Panc1 (cell line): ENCODE measurements at regions not wholly inside any gene's neighbourhood (a gene's known extent, or its start where the extent isn't known, plus 50 kb on each side); places are given as distances from the start of the nearest gene placed in this dataset.

Experiments
- ATAC-seq: fragments of 200-7000 bp; cut with Tn5 transposase; 2 replicates; pipeline ENCODE4 v1.9.1; 2020; ENCODE audit warnings: mild to moderate bottlenecking, moderate library complexity
- BruUV-seq: library from RNA; stranded (reverse); fragments of 400-500 nt; replicated peaks from 2 replicates; lab custom pipeline; 2021; lab: Mats Ljungman, UMichigan
- CTCF ChIA-PET: fragments of 300-600 bp; sonication (Branson Sonifier 250); formaldehyde crosslinking; loops from one replicate; lab custom pipeline; 2022; ENCODE audit warnings: antibody characterized with exemption; lab: Charles Lee
- POLR2A ChIA-PET: fragments of 300-600 bp; sonication (Branson Sonifier 250); formaldehyde crosslinking; loops from one replicate; lab custom pipeline; 2022; ENCODE audit warnings: antibody characterized with exemption; lab: Charles Lee
- DNase-seq: peaks from one replicate; pipeline ENCODE4 v3.0.0-alpha.2; 2010; ENCODE audit warnings: low read depth, low spot score
- H3K27ac ChIP-seq: 2 replicates; pipeline ENCODE4 v1.5.1; 2011; ENCODE audit warnings: mild to moderate bottlenecking, low read length, inconsistent platforms
- H3K27me3 ChIP-seq: fragments of 200-500 bp; sonication (Bioruptor generic); 2 replicates; pipeline ENCODE4 v1.6.0; 2014; ENCODE audit warnings: low read length, inconsistent platforms; ENCODE audit not compliant: control insufficient read depth, insufficient read depth
- H3K36me3 ChIP-seq: fragments of 200-500 bp; sonication (Bioruptor generic); 2 replicates; pipeline ENCODE4 v1.5.1; 2014; ENCODE audit warnings: inconsistent platforms, mild to moderate bottlenecking, low read length, moderate library complexity; ENCODE audit not compliant: control insufficient read depth, insufficient read depth
- H3K4me1 ChIP-seq: 2 replicates; pipeline ENCODE4 v1.5.1; 2011; ENCODE audit warnings: inconsistent platforms, mild to moderate bottlenecking, low read length, moderate library complexity; ENCODE audit not compliant: control insufficient read depth, insufficient read depth
- H3K4me3 ChIP-seq, 2 experiments: 2 replicates each; pipeline ENCODE4 v1.5.1; 2011 to 2012; ENCODE audit warnings: low read depth in 2 of 2, low read length in 2 of 2, mild to moderate bottlenecking in 2 of 2, inconsistent platforms in 1 of 2, moderate library complexity in 1 of 2
- H3K9me3 ChIP-seq: fragments of 200-500 bp; sonication (Bioruptor generic); 2 replicates; pipeline ENCODE4 v1.5.1; 2014; ENCODE audit warnings: low read depth, mild to moderate bottlenecking, inconsistent platforms, low read length, moderate library complexity; ENCODE audit not compliant: control insufficient read depth, insufficient read depth
- POLR2AphosphoS5 ChIP-seq: IDR thresholded peaks from 2 replicates; pipeline ENCODE4 v1.6.1; 2012; ENCODE audit warnings: mild to moderate bottlenecking, low read depth, low read length, moderate library complexity
- SIN3A ChIP-seq: IDR thresholded peaks from 2 replicates; pipeline ENCODE4 v1.6.1; 2012; ENCODE audit warnings: low read depth, mild to moderate bottlenecking, low read length, moderate library complexity, borderline replicate concordance; ENCODE audit not compliant: insufficient read depth
- TCF7L2 ChIP-seq: IDR thresholded peaks from 2 replicates; pipeline ENCODE4 v1.6.1; 2011; ENCODE audit warnings: mild to moderate bottlenecking, low read depth, low read length, inconsistent platforms
- in situ Hi-C: cut with HindIII; loops from 2 replicates; pipeline ENCODE4 v1.10.0; 2016; ENCODE audit warnings: low sequenced_read_pairs, low pct_unique_long_range_greater_than_20kb
- intact Hi-C: fragments of 100-400 bp; cut with micrococcal nuclease; formaldehyde crosslinking; loops from one replicate; pipeline ENCODE4 v1.10.0; 2022; ENCODE audit not compliant: unreplicated experiment
- TF ChIP-seq, protein P1 (sequence below): fragments of 450-650 bp; IDR thresholded peaks from 2 replicates; pipeline ENCODE4 v1.5.1; 2017; ENCODE audit warnings: mild to moderate bottlenecking
- TF ChIP-seq, protein P2 (sequence below), 2 experiments: IDR thresholded peaks; 2 replicates each; pipeline ENCODE4 v1.6.1; 2011 to 2012; ENCODE audit warnings: low read depth in 2 of 2, control low read depth in 1 of 2, low read length in 1 of 2, mild to moderate bottlenecking in 1 of 2, moderate library complexity in 1 of 2; ENCODE audit not compliant: insufficient read depth in 1 of 2

DNA sequence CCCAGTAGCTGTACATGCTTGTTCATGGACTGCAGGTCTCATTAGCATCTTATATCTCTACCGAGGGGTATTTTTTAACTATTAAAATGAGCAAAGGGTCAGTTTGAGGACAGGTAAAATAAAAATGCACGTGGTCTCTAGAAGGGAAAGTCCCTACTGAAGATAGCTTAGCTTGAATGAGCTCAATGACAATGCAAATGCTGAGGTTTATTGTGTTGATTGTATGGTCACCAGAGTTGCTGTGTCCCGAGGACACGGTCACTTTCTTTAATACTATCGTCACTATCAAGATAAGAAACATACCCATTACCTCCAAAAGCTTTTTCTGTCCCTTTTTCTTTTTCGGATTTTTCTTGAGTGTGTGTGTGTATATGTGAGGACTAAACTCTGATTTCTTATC lies 250.5 kb upstream of the PRKX start:
- H3K9me3 ChIP-seq: no peaks in the 10 kb centered on the region
- CTCF ChIA-PET: no interaction called here
- no peak for ATAC-seq
- no peaks in the 10 kb centered on the region for H3K36me3 ChIP-seq
- H3K4me1 ChIP-seq: no peaks in the 10 kb centered on the region
- in situ Hi-C loops (no loop called here), intact Hi-C loops (no loop called here)
- BruUV-seq: no TSS peak
- no peak overlapping the region for H3K4me3 ChIP-seq
- POLR2A ChIA-PET: no interaction called here
- H3K27ac ChIP-seq: no peak overlapping the region
- TF ChIP-seq, protein P1, sequence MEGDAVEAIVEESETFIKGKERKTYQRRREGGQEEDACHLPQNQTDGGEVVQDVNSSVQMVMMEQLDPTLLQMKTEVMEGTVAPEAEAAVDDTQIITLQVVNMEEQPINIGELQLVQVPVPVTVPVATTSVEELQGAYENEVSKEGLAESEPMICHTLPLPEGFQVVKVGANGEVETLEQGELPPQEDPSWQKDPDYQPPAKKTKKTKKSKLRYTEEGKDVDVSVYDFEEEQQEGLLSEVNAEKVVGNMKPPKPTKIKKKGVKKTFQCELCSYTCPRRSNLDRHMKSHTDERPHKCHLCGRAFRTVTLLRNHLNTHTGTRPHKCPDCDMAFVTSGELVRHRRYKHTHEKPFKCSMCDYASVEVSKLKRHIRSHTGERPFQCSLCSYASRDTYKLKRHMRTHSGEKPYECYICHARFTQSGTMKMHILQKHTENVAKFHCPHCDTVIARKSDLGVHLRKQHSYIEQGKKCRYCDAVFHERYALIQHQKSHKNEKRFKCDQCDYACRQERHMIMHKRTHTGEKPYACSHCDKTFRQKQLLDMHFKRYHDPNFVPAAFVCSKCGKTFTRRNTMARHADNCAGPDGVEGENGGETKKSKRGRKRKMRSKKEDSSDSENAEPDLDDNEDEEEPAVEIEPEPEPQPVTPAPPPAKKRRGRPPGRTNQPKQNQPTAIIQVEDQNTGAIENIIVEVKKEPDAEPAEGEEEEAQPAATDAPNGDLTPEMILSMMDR: no peak
- TF ChIP-seq SIN3A (no peak), POLR2AphosphoS5 (no peak), TCF7L2 (no peak)
- TF ChIP-seq, protein P2, sequence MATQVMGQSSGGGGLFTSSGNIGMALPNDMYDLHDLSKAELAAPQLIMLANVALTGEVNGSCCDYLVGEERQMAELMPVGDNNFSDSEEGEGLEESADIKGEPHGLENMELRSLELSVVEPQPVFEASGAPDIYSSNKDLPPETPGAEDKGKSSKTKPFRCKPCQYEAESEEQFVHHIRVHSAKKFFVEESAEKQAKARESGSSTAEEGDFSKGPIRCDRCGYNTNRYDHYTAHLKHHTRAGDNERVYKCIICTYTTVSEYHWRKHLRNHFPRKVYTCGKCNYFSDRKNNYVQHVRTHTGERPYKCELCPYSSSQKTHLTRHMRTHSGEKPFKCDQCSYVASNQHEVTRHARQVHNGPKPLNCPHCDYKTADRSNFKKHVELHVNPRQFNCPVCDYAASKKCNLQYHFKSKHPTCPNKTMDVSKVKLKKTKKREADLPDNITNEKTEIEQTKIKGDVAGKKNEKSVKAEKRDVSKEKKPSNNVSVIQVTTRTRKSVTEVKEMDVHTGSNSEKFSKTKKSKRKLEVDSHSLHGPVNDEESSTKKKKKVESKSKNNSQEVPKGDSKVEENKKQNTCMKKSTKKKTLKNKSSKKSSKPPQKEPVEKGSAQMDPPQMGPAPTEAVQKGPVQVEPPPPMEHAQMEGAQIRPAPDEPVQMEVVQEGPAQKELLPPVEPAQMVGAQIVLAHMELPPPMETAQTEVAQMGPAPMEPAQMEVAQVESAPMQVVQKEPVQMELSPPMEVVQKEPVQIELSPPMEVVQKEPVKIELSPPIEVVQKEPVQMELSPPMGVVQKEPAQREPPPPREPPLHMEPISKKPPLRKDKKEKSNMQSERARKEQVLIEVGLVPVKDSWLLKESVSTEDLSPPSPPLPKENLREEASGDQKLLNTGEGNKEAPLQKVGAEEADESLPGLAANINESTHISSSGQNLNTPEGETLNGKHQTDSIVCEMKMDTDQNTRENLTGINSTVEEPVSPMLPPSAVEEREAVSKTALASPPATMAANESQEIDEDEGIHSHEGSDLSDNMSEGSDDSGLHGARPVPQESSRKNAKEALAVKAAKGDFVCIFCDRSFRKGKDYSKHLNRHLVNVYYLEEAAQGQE (IDR thresholded peaks at IDR 0.05; ENCODE audit: insufficient read depth in 1 of 2, low read depth in 2 of 2, low read length in 1 of 2): no peak
- H3K27me3 ChIP-seq: no peaks in the 10 kb centered on the region
- no peak for DNase-seq

DNA sequence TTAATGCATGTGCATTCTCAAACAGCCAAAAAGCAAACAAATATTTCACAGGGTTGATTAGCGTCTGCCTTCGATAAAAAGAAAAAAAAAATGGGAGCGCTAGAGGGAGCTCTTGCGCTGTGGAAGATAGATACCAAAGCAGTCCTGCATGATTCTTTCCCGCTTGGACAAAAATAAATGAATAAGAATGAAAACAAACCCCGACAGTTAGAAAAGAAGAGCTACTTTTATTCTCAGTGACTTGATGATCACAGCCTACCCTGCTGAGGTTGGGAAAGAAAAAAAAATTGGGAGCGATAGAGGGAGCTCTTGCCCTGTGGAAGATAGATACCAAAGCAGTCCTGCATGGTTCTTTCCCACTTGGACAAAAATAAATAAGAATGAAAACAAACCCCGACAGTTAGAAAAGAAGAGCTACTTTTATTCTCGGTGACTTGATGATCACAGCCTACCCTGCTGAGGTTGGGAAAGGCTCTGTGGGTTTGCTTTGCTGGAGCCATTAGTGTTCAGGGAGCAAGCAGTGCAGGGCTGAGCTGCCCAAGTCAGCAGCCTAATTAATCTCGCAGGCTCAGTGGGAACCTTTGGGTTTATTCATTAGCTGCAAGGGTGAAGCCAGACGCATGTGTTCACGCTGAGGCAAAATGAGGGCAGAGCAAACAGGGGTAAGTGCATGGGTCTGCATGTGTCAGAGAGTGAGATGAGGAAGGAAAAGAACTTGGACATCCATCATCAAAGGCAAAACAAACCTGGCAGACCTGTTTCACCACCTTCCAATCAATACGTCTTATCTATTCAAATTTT lies 249.3 kb upstream of the PRKX start:
- H3K27ac ChIP-seq: no peak overlapping the region
- ChIA-PET CTCF (no interaction called here), POLR2A (no interaction called here)
- TF ChIP-seq POLR2AphosphoS5: no peak
- TF ChIP-seq, protein P1: peak; percentile 72
- ATAC-seq: no peak; the same call in 1 of the 2 replicates
- H3K36me3 ChIP-seq: no peaks in the 10 kb centered on the region
- in situ Hi-C loops: no loop called here
- intact Hi-C loops: no loop called here
- no peaks in the 10 kb centered on the region for H3K27me3 ChIP-seq
- H3K4me1 ChIP-seq: no peaks in the 10 kb centered on the region
- H3K4me3 ChIP-seq: no peak overlapping the region
- H3K9me3 ChIP-seq: no peaks in the 10 kb centered on the region
- DNase-seq: peak; percentile 1
- BruUV-seq: no TSS peak
